ENCODE measurements at regions not wholly inside any gene's neighbourhood (a gene's known extent, or its start where the extent isn't known, plus 50 kb on each side); places are given as distances from the start of the nearest gene placed in this dataset.

GRCh38 chr2:128421861-128422311 lies 103.2 kb upstream of the HS6ST1 start:
- Histone ChIP-seq H3K9me3 (no peaks in the 10 kb centered on the region), H3K4me3 (ENCODE audit: low read depth, low read length) (no peak overlapping the region), H3K4me1 (peaks cover 23% of the 10 kb centered on the region), H3K27me3 (no peaks in the 10 kb centered on the region), H3K36me3 (no peaks in the 10 kb centered on the region)
- DNase-seq, result no peak
- no peak for TF ChIP-seq CTCF (IDR thresholded peaks at IDR 0.05; ENCODE audit: low read depth, low read length)

- H3K27me3 ChIP-seq, result no peaks in the 10 kb centered on the region
- no peak for TF ChIP-seq CTCF (IDR thresholded peaks at IDR 0.05; ENCODE audit: low read depth, low read length)
- H3K4me3 ChIP-seq (ENCODE audit: low read depth, low read length), result no peak overlapping the region
- H3K4me1 ChIP-seq, result peaks cover 23% of the 10 kb centered on the region
- no peaks in the 10 kb centered on the region for H3K36me3 ChIP-seq
- no peak for DNase-seq
- no peaks in the 10 kb centered on the region for H3K9me3 ChIP-seq
Measured at GRCh38 chr2:128422571-128422970, 103.9 kb upstream of the HS6ST1 start.

GRCh38 chr2:128423788-128424165 lies 105.1 kb upstream of the HS6ST1 start:
- H3K36me3 ChIP-seq, result no peaks in the 10 kb centered on the region
- TF ChIP-seq CTCF (IDR thresholded peaks at IDR 0.05; ENCODE audit: low read depth, low read length), result no peak
- no peak for DNase-seq
- no peaks in the 10 kb centered on the region for H3K9me3 ChIP-seq
- no peak overlapping the region for H3K4me3 ChIP-seq (ENCODE audit: low read depth, low read length)
- peaks cover 23% of the 10 kb centered on the region for H3K4me1 ChIP-seq
- no peaks in the 10 kb centered on the region for H3K27me3 ChIP-seq

- peaks cover 23% of the 10 kb centered on the region for H3K4me1 ChIP-seq
- H3K9me3 ChIP-seq, result no peaks in the 10 kb centered on the region
- DNase-seq, result peak; percentile 61
- no peak for TF ChIP-seq CTCF (IDR thresholded peaks at IDR 0.05; ENCODE audit: low read depth, low read length)
- H3K36me3 ChIP-seq, result no peaks in the 10 kb centered on the region
- H3K27me3 ChIP-seq, result no peaks in the 10 kb centered on the region
- H3K4me3 ChIP-seq (ENCODE audit: low read depth, low read length), result no peak overlapping the region
Measured at GRCh38 chr2:128424406-128425171, 105.9 kb upstream of the HS6ST1 start.

GRCh38 chr2:128425216-128425615 lies 106.5 kb upstream of the HS6ST1 start:
- no peak overlapping the region for H3K4me3 ChIP-seq (ENCODE audit: low read depth, low read length)
- no peak for DNase-seq
- H3K9me3 ChIP-seq, result no peaks in the 10 kb centered on the region
- no peak for TF ChIP-seq CTCF (IDR thresholded peaks at IDR 0.05; ENCODE audit: low read depth, low read length)
- peaks cover 21% of the 10 kb centered on the region for H3K4me1 ChIP-seq
- H3K36me3 ChIP-seq, result no peaks in the 10 kb centered on the region
- no peaks in the 10 kb centered on the region for H3K27me3 ChIP-seq
